Activated CD4-positive, alpha-beta T cell treated with anti-CD3 and anti-CD28 coated beads, Interleukin-2, Interleukin-6, amounts not matched to agents 100 ng/mL and 50 ng/mL, durations not matched to agents 16 hours and 8 hours (primary cell): ENCODE measurements at regions not wholly inside any gene's neighbourhood (a gene's known extent, or its start where the extent isn't known, plus 50 kb on each side); places are given as distances from the start of the nearest gene placed in this dataset.
"Not testable (repeated sequence)": the region's sequence is repeated elsewhere in the genome, so short reads cannot be mapped to it uniquely, and the experiment has no call there.

Experiments used
- DNase-seq: peaks from one replicate; pipeline ENCODE4 v3.0.0-alpha.2; 2020

DNA sequence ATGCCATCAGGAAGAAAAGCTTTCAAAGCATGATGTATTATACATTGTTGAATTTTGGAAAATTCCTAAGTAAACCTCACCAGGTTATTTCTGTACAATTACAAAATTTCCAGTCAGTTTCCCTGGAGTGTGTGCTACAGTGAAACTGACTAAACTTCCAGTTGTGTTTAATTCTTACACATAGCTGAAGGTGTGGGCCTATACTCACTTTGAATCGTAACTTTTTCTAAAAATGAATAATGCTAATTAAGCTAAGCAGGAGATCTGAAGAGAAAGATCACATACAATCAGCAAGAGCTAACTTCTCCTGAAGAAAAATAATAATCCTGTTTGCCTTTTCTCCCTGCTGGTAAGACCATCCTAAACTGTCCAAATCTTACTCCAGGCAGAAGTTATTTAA is 537.2 kb upstream of the PBX1 start:
- no peak for DNase-seq

DNA sequence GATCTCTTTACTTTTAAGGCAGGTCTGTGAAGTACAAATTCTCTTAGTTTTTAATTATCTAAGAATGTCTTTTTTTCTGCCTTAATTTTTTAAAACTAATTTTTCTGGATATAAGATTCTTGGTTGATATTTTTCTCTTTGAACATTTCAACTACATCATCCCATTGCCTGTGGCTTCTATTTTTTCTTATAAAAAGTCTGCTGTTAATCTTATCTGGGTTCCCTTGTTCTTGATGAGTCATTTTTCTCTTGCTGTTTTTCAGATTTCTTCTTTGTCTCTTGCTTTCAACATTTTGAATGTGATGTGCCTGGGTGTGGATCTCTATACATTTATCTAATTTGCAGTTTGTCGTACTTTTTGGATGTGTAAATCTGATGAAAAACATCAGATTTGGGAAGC is 525.2 kb upstream of the PBX1 start:
- no peak for DNase-seq

DNA sequence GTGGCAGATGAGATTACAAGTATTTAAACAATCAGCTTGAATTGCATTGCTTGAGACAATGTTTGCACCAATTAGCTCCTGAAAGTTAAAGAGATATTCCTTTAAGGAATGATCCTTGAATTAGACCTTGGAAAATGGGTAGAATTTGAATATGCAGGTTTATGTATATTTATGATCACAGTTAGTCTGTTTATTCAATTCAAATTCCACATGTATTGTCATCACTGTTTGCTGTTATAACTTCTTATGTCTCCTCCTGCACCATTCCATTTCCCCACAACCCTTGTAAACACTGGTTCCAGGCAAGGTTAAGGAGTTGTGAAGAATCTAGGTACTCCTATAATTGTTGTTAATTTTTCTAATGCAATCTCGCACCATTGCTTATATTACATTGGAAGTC is 518.2 kb upstream of the PBX1 start:
- no peak for DNase-seq

DNA sequence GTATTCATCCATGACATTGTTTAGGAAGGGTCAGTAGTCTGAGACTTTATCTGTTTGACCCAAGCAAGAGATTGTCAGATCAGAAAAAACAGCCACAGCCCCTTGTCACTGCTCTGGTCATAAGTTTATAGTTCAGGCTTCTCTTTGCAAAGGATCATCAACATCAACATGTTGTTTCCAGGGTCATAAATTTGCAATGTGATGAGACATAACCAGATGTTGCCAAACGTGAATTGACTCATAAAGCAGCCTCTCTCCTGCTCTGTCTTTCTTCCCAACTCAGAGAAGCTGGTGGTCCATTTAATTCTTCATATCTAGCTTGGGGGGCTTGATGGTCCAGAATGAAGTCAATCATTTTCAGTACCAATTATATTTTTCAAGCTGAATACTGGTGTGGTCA is 507.2 kb upstream of the PBX1 start:
- no peak for DNase-seq

DNA sequence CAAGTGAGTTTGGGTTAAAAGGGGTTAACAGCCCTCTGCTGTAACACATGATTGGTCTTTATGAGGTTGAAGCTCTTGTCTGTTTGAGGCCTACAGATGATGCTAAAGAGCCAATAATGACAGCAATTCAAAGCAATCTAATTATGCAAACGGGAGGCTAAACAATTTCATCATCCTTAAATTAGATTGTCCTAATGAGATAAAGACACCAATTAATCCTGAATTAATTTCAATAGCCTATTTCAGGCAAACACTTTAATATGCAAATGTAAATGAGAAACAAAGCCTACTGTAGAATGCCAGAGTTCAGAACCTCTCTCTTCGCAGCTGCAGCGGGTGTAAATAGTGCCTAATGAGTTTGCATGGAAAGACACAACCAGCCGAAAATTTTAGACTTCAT is 504.7 kb upstream of the PBX1 start:
- DNase-seq = no peak

DNA sequence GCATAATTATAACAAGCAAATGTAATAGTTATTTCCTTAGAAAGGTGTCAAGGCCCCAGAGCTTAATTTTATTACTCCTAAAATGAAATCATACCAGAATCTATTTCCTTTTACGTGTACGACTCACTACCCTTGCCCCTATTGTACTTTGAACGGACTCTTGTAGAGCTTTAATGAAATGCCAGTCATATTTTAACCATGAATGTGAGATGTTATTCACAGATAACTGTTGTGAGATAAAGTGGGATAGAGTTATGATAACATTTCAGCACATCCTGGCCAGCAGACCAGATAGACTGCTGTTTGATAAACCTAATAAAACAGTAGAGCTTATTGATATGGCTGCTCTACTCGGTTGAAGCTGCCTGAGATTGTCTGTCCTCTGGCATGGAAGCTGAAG is 500.8 kb upstream of the PBX1 start:
- no peak for DNase-seq

DNA sequence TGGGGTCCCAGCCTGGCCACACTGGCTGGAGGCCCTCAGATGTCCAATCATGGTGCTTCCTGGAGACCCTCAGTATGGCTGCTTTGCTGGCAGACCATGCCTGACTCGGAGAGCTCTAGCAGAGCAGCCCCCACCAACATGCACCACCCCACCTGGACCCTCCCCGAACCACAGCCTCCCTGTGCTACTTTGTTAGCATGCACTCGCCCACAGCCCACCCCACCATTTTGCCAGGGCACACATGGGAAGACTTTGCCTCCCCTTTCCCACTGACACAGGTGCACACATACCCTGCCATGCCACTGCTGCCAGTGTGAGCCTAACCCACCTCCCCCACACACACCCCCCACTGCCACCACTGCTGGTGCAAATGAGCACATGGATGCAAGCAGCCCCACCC is 497.5 kb upstream of the PBX1 start:
- no peak for DNase-seq

DNA sequence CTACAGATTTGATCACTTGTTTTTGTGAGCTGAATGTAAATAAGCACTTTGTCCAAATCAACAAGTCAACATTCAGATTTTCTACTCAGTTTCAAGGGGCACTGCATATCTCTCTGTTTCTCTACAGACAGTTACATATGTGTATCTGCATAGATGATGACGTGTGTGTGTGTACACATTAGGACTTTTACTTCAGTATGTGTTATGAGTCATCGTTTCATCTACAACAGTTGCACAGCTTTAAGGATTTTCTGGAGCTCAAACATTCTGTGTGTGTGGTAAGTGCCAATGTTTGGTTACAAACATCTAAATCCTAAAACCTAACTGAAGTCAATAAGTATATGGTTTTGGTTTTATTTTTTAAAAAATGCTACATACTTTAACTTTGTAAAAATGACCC is 494.5 kb upstream of the PBX1 start:
- no peak for DNase-seq

DNA sequence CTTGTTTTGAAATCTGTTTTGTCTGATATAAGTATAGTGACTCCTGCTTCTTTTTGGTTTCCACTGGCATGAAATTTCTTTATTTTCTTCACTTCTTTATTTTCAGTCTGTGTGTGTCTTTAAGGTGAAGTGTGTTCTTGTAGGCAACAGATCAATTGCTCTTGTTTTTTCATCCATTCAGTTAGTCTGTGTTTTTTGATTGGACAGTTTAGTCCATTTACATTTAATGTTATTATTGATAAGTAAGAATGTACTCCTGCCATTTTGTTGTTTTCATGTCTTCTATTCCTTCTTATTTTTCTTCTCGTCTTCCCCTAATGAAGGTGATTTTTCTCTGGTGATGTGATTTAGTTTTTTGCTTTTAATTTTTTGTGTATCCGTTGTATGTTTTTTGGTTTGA is 487.7 kb upstream of the PBX1 start:
- DNase-seq = no peak

DNA sequence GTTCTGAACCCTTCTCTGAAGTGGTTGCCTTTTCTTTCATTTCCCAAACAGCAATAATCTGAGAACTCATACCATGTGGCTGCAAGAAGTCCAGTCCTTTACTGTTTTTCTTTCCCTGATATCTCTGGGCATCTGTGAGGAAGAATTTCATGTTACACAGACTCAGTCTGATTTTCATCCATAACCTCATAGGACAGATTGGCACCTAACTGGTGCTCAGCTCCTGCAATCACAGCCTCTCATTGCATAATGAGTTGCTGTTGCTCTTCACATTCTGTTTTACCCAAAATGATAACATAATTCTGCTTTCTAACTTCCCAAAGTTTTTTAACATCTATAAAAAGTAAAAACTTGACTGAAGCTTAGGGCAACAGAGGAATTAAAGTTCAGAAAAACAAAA is 472.2 kb upstream of the PBX1 start:
- no peak for DNase-seq

DNA sequence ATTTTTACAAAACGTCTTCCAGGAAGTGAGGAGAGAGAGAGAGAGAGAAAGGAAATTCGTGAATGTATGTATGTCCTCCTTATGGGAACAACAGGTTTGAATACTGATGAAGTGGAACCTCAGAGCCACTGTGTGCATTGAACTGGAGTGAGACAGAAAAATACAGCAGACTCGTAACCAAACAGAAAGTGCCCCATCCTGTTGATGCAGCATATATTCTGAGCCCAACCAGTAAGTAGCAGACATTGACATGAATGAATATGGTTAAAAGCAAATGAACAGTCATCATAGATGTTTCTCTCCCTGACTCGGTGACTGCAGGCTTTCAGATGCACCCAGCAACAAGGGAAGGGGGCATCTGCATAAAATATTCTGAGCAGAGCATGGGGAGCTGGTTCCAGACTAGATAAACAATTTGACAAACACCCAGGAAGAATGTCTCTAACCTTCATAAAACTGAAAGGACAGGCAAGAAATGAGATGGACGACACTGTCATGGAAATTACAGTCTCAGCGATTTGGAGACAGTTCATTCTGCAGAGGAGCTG is 471.0 kb upstream of the PBX1 start:
- DNase-seq = no peak

DNA sequence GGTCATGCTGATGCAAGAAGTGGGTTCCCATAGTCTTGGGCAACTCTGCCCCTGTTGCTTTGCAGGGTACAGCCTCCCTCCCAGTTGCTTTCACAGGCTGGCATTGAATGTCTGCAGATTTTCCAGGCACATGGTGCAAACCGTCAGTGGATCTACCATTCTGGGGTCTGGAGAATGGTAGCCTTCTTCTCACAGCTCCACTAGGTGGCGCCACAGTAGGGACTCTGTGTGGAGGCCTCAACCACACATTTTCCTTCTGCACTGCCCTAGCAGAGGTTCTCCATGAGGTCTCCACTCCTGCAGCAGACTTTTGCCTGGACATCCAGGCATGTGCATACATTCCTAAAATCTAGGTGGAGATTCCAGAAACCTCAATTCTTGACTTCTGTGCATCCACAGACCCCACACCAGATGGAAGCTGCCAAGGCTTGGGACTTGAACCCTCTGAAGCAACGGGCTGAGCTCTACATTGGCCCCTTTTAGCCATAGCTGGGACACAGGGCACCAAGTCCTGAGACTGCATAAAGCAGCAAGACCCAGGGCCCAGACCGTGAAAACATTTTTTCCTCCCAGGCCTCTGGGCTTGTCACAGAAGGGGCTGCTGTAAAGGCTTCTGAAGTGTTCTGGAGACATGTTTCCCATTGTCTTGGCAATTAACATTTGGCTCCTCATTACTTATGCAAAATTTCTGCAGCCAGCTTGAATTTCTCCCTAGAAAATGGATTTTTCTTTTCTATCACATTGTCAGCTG is 466.2 kb upstream of the PBX1 start:
- DNase-seq = peak; percentile 13

DNA sequence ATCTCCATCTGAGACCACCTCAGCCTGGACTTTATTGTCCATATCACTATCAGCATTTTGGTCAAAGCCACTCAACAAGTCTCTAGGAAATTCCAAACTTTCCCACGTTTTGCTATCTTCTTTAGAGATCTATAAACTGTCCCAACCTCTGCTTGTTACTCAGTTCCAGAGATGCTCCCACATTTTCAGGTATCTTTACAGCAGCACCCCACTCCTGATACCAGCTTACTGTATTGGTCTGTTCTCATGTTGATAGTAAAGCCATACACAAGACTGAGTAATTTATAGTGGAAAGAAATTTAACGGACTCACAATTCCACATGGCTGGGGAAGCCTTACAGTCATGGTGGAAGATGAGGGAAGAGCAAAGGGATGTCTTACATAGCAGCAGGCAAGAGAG is 465.4 kb upstream of the PBX1 start:
- no peak for DNase-seq

DNA sequence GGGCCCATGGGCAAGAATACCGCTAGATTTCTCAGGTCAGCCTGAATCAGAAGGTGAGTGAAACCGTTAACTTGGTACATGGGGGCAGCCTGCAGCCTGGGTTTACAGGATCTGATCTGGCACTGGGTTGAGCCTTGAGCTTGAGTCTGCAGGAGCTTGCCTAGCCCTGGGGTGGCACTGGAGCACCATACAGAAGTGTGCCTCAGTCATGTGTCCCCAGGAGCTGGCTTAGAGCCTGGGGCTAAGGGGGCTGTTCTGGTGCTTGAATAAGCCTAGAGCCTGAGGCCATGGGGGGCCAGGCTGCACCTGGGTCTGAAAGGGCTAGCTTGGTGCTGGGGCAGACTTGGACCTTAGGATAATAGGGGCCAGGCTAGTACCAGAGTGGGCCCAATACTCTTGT is 457.2 kb upstream of the PBX1 start:
- no peak for DNase-seq

DNA sequence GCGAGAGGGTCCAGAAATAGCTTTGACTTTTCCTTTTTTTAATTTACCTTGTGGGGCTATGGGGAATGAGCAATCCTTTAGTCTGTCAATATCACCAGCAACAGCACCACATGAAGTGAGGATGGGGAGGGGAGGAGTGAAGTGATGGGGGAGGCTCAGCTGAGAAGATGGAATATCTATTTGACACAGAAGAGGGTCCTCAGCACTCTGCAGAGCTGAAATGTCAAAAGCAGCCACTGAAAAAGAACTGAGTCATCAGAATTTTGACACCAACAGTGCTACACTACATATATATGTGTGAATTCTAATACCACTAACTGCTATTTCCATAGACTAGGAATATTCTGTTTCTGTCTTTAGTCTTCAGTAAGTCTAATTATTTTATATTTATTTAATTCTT is 427.0 kb upstream of the PBX1 start:
- DNase-seq = no peak

DNA sequence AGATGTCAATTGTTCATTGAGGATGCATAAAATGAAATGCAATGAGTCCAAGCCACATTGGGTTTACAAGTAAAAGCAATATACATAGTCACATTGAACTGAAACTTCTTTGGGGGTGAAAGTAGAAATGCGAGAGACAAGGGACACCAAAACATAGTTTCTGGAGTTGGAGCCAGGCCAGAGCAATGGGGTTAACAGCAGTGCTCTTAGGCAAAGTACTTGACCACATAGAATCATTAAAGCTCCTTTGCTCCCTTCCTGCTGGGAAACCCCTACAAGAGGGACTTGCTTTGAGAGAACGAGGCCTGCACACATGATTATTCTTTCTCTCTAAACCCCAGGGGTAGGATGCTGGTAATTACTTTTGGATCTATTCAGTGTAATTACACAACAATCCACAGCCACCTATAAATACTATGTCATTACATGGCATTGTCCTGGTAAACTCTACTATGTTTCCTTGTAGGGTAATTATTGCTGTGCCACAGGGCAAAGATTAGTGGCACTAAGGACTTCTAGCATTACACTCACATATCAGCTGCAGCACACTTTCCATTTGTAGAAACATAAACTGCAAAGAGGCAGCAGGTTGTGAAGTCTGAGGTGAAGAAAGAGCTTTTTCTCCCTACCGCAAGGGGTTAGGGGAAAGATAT is 421.6 kb upstream of the PBX1 start:
- no peak for DNase-seq

DNA sequence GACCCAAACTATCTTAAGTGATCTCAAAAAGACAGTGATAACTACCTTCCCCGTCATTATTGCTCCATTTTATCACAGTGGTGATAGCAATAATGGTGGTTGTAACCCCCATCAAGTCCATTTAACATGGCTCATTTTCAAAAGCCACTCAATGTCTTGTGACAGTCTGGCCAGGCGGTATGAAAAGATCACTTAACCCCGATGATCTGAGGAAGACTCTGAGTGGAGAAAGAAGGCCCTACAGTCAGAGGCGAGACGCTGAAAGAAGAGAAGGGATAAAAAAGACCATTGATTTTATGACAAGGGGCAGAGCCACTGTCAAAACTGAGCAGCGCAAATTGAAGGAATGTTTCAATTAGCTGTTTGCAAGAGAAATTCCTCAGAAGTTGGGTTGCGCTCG is 417.2 kb upstream of the PBX1 start:
- DNase-seq = no peak

DNA sequence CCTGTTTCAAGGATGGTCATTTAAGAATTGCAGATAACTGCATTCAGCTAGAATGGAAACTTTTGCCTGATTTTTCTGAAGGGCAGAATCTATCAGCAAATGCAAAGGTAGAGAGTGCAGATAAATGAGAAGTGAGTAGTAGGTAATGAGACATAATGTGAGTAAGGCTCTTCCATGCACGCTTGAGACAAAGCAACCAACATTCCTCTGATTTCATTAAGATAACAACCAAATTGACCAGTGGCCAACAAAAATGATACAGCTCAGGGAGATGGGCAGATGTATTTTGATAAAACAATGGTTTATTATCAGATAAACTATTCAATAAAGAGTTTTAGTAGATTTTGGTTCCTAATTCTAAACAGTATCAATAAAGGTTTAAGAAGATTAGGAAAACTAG is 404.4 kb upstream of the PBX1 start:
- no peak for DNase-seq

DNA sequence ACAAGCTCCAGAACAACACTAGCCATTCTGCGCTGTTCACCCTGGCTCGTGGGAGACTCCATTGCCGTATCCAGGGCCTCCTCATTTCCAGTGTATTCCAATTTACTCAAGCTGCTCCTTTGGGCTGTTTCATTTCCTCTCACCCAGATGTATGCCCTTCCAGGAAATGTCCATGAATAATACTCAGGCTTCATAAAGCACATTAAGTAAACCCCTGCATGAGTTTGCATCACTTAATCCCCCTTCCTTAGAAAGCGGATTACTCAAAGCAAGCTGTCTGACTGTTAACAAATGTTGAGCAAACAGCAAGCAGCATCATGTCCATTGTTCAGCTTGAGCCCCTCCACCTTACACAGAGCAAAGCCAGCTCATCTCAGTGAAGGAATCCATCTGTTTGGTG is 403.6 kb upstream of the PBX1 start:
- no peak for DNase-seq

DNA sequence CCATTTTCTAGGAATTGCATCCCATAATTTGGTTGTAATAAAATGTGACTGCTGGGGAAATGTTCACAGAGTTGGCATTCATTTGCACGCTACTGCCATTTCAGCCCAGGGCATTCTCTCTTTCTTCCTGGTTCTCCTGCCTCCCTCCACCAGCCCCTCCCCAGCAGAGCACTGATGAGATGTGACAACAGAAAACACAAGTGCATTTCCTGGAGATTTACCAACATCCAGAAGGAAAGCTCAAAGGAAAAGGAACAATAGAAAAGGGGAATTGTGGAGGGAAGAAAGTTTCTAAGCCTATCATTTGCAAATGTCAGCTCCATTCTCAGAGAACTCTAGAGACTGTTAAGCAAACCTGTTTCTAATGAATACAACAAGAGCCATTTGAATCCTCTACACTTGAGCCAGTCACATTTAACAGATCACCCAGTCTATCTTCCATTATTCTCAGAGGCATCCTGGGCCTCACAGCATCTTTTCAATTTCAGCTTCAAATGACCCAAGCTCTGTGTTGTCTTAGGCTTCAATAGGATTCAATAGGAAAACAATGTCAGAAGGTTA is 395.6 kb upstream of the PBX1 start:
- DNase-seq = no peak

DNA sequence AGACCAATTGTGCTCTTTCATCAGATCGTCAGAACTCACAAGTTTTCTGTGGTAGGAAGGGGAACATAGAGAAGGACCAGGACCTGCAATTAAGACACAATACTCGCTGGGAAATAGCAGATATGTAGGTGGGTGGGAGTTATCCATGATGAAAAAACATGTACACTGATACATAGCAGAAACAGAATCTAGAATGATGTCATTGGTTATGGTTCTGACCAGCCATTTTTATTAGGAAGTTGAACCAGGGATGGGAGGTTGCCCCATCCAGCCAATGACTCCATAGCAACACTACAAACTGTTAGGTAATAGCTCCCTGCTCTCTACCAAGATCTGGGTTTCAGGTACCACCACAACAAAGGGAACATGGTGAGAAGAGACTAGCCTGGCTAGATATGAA is 393.5 kb upstream of the PBX1 start:
- DNase-seq = no peak

DNA sequence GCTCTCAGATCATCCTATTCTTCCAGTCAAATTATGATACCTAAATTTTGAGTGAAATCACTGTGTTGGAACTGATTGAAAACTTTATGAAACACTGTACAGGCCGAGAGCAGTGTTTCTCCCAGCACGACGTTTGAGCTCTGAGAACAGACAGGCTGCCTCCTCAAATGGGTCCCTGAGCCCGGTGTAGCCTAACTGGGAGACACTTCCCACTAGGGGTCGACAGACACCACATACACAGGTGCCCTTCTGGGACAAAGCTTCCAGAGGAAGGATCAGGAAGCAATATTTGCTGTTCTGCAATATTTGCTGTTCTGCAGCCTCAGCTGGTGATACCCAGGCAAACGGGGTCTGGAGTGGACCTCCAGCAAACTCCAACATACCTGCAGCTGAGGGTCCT is 392.5 kb upstream of the PBX1 start:
- not testable (repeated sequence) for DNase-seq

DNA sequence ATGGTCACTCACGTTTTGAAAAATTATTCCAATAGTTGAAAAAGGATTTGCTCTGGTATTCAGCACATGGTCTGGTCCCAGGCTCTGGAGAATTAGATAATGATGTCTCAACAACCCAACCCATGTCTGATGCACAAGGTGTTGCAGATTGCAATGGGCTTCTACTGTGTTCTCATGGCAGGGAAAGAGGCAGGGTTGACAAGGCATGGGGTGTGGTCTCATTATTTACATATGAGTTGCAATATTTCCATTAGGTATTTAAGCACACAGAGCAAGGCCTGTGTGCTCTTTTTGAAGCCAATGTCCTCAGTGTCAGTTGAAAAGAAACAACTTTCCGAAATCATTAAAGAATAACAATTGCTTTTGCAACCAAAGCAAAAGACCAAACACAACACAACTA is 381.9 kb upstream of the PBX1 start:
- no peak for DNase-seq

DNA sequence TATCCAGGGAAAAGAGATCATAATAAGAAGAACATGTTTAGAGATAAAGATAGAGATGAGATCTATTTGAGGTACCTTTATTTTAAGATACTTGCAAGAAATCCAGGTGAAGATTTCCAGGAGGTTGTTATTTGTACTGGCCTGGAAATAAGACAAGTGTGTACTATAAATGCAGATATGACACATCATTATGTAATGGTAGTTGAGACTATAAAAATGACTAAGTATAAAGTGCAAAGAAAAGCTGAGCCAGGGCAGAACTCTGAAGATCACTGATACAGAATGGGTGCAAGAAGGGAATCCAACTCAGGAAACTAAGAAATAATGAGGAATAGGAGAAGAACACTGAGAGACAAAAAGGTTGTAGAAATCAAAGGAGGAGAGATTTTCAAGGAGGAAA is 378.2 kb upstream of the PBX1 start:
- no peak for DNase-seq
